Left kidney (tissue), 1 donor: ENCODE measurements at regions not wholly inside any gene's neighbourhood (a gene's known extent, or its start where the extent isn't known, plus 50 kb on each side); places are given as distances from the start of the nearest gene placed in this dataset.
"Not testable (repeated sequence)": the region's sequence is repeated elsewhere in the genome, so short reads cannot be mapped to it uniquely, and the experiment has no call there.

Experiments used
- DNase-seq: peaks from one replicate; pipeline ENCODE4 v3.0.0-alpha.2; 2013

GRCh38 chr12:105658389-105658788, 327.9 kb downstream of the C12orf75 start:
- DNase-seq, result no peak

GRCh38 chr12:105659355-105660075, 329.0 kb downstream of the C12orf75 start:
- DNase-seq, result no peak

- DNase-seq, result not testable (repeated sequence)
These were observed 334.3 kb downstream of the C12orf75 start for GRCh38 chr12:105664765-105665164.

GRCh38 chr12:105665366-105665765, 334.9 kb downstream of the C12orf75 start:
- no peak for DNase-seq

- no peak for DNase-seq
These were observed 337.7 kb downstream of the C12orf75 start for GRCh38 chr12:105667973-105668743.

- no peak for DNase-seq
These were observed 340.2 kb downstream of the C12orf75 start for GRCh38 chr12:105670672-105671071.

GRCh38 chr12:105671720-105672119, 341.2 kb downstream of the C12orf75 start:
- DNase-seq, result no peak

- DNase-seq, result peak; percentile 30
These were observed 341.9 kb downstream of the C12orf75 start for GRCh38 chr12:105672121-105672975.

- no peak for DNase-seq
These were observed 344.6 kb downstream of the C12orf75 start for GRCh38 chr12:105674871-105675699.

GRCh38 chr12:105676694-105677093, 346.2 kb downstream of the C12orf75 start:
- DNase-seq, result no peak

- no peak for DNase-seq
These were observed 347.2 kb downstream of the C12orf75 start for GRCh38 chr12:105677672-105678071.

GRCh38 chr12:105679982-105680381, 349.5 kb downstream of the C12orf75 start:
- no peak for DNase-seq

- DNase-seq, result no peak
These were observed 350.9 kb downstream of the C12orf75 start for GRCh38 chr12:105681341-105681740.

- not testable (repeated sequence) for DNase-seq
These were observed 352.3 kb downstream of the C12orf75 start for GRCh38 chr12:105682821-105683220.

GRCh38 chr12:105683836-105684235, 353.3 kb downstream of the C12orf75 start:
- DNase-seq, result not testable (repeated sequence)

GRCh38 chr12:105698075-105698474, 367.6 kb downstream of the C12orf75 start:
- no peak for DNase-seq

- DNase-seq, result no peak
These were observed 368.7 kb downstream of the C12orf75 start for GRCh38 chr12:105699209-105699608.

GRCh38 chr12:105704787-105705186, 374.3 kb downstream of the C12orf75 start:
- no peak for DNase-seq

- DNase-seq, result no peak
These were observed 374.7 kb downstream of the C12orf75 start for GRCh38 chr12:105705235-105705634.

- peak; percentile 69 for DNase-seq
These were observed 375.3 kb downstream of the C12orf75 start for GRCh38 chr12:105705765-105706164.

- peak; percentile 82 for DNase-seq
These were observed 376.0 kb downstream of the C12orf75 start for GRCh38 chr12:105706321-105706972.
